ENCODE measurements at regions not wholly inside any gene's neighbourhood (a gene's known extent, or its start where the extent isn't known, plus 50 kb on each side); places are given as distances from the start of the nearest gene placed in this dataset.

DNA sequence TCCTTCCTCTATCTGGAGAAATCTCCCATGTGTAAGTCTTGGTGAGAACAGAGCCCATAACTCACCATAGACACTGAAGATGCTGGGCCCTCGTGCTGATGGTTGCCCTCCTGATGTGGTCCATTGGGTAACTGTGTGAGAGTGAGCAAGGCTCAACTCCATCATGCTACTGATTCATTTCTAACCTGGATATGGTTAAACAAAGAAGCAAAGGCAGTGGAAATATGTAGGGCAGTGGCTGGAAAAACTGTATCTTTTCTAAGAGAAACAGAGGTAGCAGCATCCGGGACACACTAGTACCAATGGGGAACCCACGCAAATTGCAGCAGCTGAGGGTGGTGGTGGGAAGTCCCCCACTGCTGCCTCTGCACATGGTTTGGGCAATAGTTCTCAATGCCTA lies 221.7 kb downstream of the KLF6 start:
- TF ChIP-seq, protein P1, sequence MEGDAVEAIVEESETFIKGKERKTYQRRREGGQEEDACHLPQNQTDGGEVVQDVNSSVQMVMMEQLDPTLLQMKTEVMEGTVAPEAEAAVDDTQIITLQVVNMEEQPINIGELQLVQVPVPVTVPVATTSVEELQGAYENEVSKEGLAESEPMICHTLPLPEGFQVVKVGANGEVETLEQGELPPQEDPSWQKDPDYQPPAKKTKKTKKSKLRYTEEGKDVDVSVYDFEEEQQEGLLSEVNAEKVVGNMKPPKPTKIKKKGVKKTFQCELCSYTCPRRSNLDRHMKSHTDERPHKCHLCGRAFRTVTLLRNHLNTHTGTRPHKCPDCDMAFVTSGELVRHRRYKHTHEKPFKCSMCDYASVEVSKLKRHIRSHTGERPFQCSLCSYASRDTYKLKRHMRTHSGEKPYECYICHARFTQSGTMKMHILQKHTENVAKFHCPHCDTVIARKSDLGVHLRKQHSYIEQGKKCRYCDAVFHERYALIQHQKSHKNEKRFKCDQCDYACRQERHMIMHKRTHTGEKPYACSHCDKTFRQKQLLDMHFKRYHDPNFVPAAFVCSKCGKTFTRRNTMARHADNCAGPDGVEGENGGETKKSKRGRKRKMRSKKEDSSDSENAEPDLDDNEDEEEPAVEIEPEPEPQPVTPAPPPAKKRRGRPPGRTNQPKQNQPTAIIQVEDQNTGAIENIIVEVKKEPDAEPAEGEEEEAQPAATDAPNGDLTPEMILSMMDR (IDR thresholded peaks at IDR 0.05; ENCODE audit: low read length), result no peak
- TF ChIP-seq EZH2 (IDR thresholded peaks at IDR 0.05; ENCODE audit: borderline replicate concordance, low read length), result no peak
